Caco-2 (cell line): ENCODE measurements at regions not wholly inside any gene's neighbourhood (a gene's known extent, or its start where the extent isn't known, plus 50 kb on each side); places are given as distances from the start of the nearest gene placed in this dataset.

Experiments
- BruUV-seq: library from RNA; stranded (reverse); fragments of 400-500 nt; replicated peaks from 2 replicates; lab custom pipeline; 2021; lab: Mats Ljungman, UMichigan
- CTCF ChIA-PET: fragments of 300-600 bp; sonication (Branson Sonifier 250); formaldehyde crosslinking; loops from one replicate; lab custom pipeline; 2022; ENCODE audit warnings: antibody characterized with exemption; lab: Charles Lee
- POLR2A ChIA-PET: fragments of 300-600 bp; sonication (Branson Sonifier 250); formaldehyde crosslinking; loops from one replicate; lab custom pipeline; 2022; ENCODE audit warnings: antibody characterized with exemption; lab: Charles Lee
- DNase-seq, 2 experiments: peaks; one replicate each; pipeline versions ENCODE4 v3.0.0 to v3.0.0-alpha.2; 2020 to 2022
- H3K27me3 ChIP-seq: replicated peaks from 2 replicates; pipeline ENCODE4 v1.6.0; 2011; ENCODE audit warnings: low read length; ENCODE audit not compliant: control insufficient read depth, insufficient read depth
- H3K36me3 ChIP-seq: 2 replicates; pipeline ENCODE4 v1.5.1; 2011; ENCODE audit warnings: low read length; ENCODE audit not compliant: control insufficient read depth, insufficient read depth
- H3K4me1 ChIP-seq: fragments of 250-450 bp; sonication (Bioruptor Pico); 2 replicates; pipeline ENCODE4 v1.5.1; 2020; ENCODE audit warnings: mild to moderate bottlenecking
- H3K4me3 ChIP-seq: 2 replicates; pipeline ENCODE4 v1.5.1; 2011; ENCODE audit warnings: low read depth, mild to moderate bottlenecking, control low read depth, low read length
- H3K9me3 ChIP-seq: fragments of 250-450 bp; sonication (Bioruptor Pico); 2 replicates; pipeline ENCODE4 v1.5.1; 2020; ENCODE audit warnings: mild to moderate bottlenecking, moderate library complexity
- H3K27ac Mint-ChIP-seq: one replicate; pipeline ENCODE4 v1.8.0; 2022; ENCODE audit warnings: mixed read lengths; ENCODE audit not compliant: unreplicated experiment
- H3K27me3 Mint-ChIP-seq: one replicate; pipeline ENCODE4 v1.8.0; 2022; ENCODE audit warnings: mixed read lengths; ENCODE audit not compliant: insufficient read depth, unreplicated experiment
- H3K36me3 Mint-ChIP-seq: one replicate; pipeline ENCODE4 v1.8.0; 2022; ENCODE audit warnings: mild to moderate bottlenecking, mixed read lengths; ENCODE audit not compliant: insufficient read depth, unreplicated experiment
- H3K4me1 Mint-ChIP-seq: one replicate; pipeline ENCODE4 v1.8.0; 2022; ENCODE audit warnings: low read depth, mixed read lengths; ENCODE audit not compliant: unreplicated experiment
- H3K4me3 Mint-ChIP-seq: one replicate; pipeline ENCODE4 v1.8.0; 2022; ENCODE audit warnings: mild to moderate bottlenecking, moderate library complexity, mixed read lengths; ENCODE audit not compliant: unreplicated experiment
- H3K9me3 Mint-ChIP-seq: one replicate; pipeline ENCODE4 v1.8.0; 2022; ENCODE audit warnings: mixed read lengths; ENCODE audit not compliant: unreplicated experiment
- CTCF ChIP-seq, 2 experiments: fragments of 200-600 bp in 1 of 2; IDR thresholded peaks; 1 replicate in 1 of 2; 2 replicates in 1 of 2; pipeline versions ENCODE4 v1.5.1 to v1.8.0; 2011 to 2022; ENCODE audit warnings: antibody characterized with exemption in 1 of 2, control low read depth in 1 of 2, inconsistent platforms in 1 of 2, low read depth in 1 of 2, low read length in 1 of 2, mild to moderate bottlenecking in 1 of 2, moderate library complexity in 1 of 2; ENCODE audit not compliant: insufficient read depth in 1 of 2, severe bottlenecking in 1 of 2, unreplicated experiment in 1 of 2
- intact Hi-C: fragments of 100-400 bp; cut with micrococcal nuclease; formaldehyde crosslinking; loops from one replicate; pipeline ENCODE4 v1.10.0; 2022; ENCODE audit not compliant: unreplicated experiment

GRCh38 chr16:85312642-85313525 lies 200.6 kb upstream of the CIBAR2 start:
- BruUV-seq, result no TSS peak
- CTCF ChIA-PET, result interaction anchor here (0.6 to 2.0 kb wide), 4 partner anchors 18 to 1030 kb away, joined by 3 to 4 read pairs (median 4); no protein-coding TSS in a partner anchor
- Mint-ChIP-seq H3K27me3 (no peaks in the 10 kb centered on the region), H3K4me1 (peaks cover 12% of the 10 kb centered on the region), H3K27ac (no peak overlapping the region), H3K36me3 (peaks cover 3% of the 10 kb centered on the region), H3K4me3 (no peak overlapping the region), H3K9me3 (no peaks in the 10 kb centered on the region)
- Histone ChIP-seq H3K36me3 (no peaks in the 10 kb centered on the region), H3K9me3 (no peaks in the 10 kb centered on the region), H3K27me3 (no peaks in the 10 kb centered on the region), H3K4me1 (peaks cover 12% of the 10 kb centered on the region), H3K4me3 (no peak overlapping the region)
- DNase-seq, result no peak
- no peak for TF ChIP-seq CTCF (IDR thresholded peaks at IDR 0.05; ENCODE audit: insufficient read depth in 1 of 2, low read depth in 1 of 2, low read length in 1 of 2, severe bottlenecking in 1 of 2, unreplicated experiment in 1 of 2)
- intact Hi-C loops, result no loop called here
- POLR2A ChIA-PET, result interaction anchor here (0.6 kb wide), 1 partner anchor 85 kb away, joined by 3 read pairs; no protein-coding TSS in a partner anchor

GRCh38 chr16:85313526-85314301 lies 201.4 kb upstream of the CIBAR2 start:
- Mint-ChIP-seq H3K27me3 (no peaks in the 10 kb centered on the region), H3K9me3 (no peaks in the 10 kb centered on the region), H3K4me3 (no peak overlapping the region), H3K4me1 (peaks cover 12% of the 10 kb centered on the region), H3K27ac (peak overlapping the region; percentile 72), H3K36me3 (no peaks in the 10 kb centered on the region)
- no peaks in the 10 kb centered on the region for H3K9me3 ChIP-seq
- ChIA-PET CTCF (interaction anchor here (0.6 to 2.0 kb wide), 3 partner anchors 64 to 1029 kb away, joined by 3 to 4 read pairs (median 4); no protein-coding TSS in a partner anchor), POLR2A (no interaction called here)
- 0 out of 2 replicates have a peak, but pooled peaks cover 4% of the 10 kb centered on the region for H3K4me1 ChIP-seq
- H3K27me3 ChIP-seq, result no peaks in the 10 kb centered on the region
- TF ChIP-seq CTCF (IDR thresholded peaks at IDR 0.05; ENCODE audit: insufficient read depth in 1 of 2, low read depth in 1 of 2, low read length in 1 of 2, severe bottlenecking in 1 of 2, unreplicated experiment in 1 of 2), result no peak
- H3K36me3 ChIP-seq, result no peaks in the 10 kb centered on the region
- intact Hi-C loops, result no loop called here
- DNase-seq, result no peak
- no TSS peak for BruUV-seq
- H3K4me3 ChIP-seq, result no peak overlapping the region

DNA sequence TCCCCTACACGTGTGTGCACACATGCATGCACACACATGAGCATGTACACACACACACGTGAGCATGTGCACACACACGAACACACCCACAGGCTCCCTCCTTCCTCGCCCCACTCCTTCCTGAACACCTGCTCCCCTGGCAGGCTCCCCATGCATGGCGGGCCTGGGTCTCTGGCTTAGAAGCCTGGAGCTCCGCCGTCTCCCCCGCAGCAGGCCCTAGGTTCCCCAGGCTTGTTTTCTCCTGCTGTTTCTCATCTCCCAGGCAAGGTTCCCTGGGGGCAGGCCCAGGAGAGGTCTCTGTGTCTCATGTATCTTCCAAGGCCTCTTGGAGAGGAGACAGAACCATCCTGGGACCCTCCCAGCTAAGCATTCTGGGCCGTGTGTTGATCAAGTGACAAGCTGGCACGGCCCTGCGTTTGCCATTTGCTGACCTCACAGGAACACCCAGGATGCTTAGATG lies 202.3 kb upstream of the CIBAR2 start:
- no peak overlapping the region for H3K27ac Mint-ChIP-seq
- intact Hi-C loops, result no loop called here
- Histone ChIP-seq H3K36me3 (no peaks in the 10 kb centered on the region), H3K9me3 (no peaks in the 10 kb centered on the region), H3K4me1 (no peaks in the 10 kb centered on the region), H3K4me3 (no peak overlapping the region), H3K27me3 (no peaks in the 10 kb centered on the region)
- ChIA-PET POLR2A (no interaction called here), CTCF (interaction anchor here (2.0 kb wide), 1 partner anchor 78 kb away, joined by 4 read pairs; no protein-coding TSS in a partner anchor)
- no peak overlapping the region for H3K4me3 Mint-ChIP-seq
- H3K27me3 Mint-ChIP-seq, result no peaks in the 10 kb centered on the region
- H3K4me1 Mint-ChIP-seq, result peaks cover 12% of the 10 kb centered on the region
- no peaks in the 10 kb centered on the region for H3K9me3 Mint-ChIP-seq
- TF ChIP-seq CTCF (IDR thresholded peaks at IDR 0.05; ENCODE audit: insufficient read depth in 1 of 2, low read depth in 1 of 2, low read length in 1 of 2, severe bottlenecking in 1 of 2, unreplicated experiment in 1 of 2), result no peak
- no peak for DNase-seq
- BruUV-seq, result no TSS peak
- H3K36me3 Mint-ChIP-seq, result no peaks in the 10 kb centered on the region
